K562 (cell line): ENCODE measurements at regions not wholly inside any gene's neighbourhood (a gene's known extent, or its start where the extent isn't known, plus 50 kb on each side); places are given as distances from the start of the nearest gene placed in this dataset.

Experiments used
- BACH1 ChIP-seq: fragments of 200-800 bp; sonication (Bioruptor generic); IDR thresholded peaks from 2 replicates; pipeline ENCODE4 v1.6.1; 2016; ENCODE audit warnings: missing genetic modification characterization, missing compliant biosample characterization
- FOXK2 ChIP-seq, 2 experiments: fragments of 450-650 bp; IDR thresholded peaks in 1 of 2; conservative IDR thresholded peaks in 1 of 2; 2 replicates each; pipeline ENCODE4 v1.6.1; 2016; ENCODE audit warnings: low read depth in 2 of 2, mild to moderate bottlenecking in 1 of 2
- GATAD2B ChIP-seq: fragments of 450-650 bp; IDR thresholded peaks from 2 replicates; pipeline ENCODE4 v1.6.1; 2017; ENCODE audit warnings: mild to moderate bottlenecking, borderline replicate concordance
- MTA3 ChIP-seq: fragments of 450-650 bp; formaldehyde crosslinking; IDR thresholded peaks from 2 replicates; pipeline ENCODE4 v1.6.1; 2017; ENCODE audit warnings: mild to moderate bottlenecking, borderline replicate concordance
- STAG1 ChIP-seq: sonication (generic); formaldehyde crosslinking; IDR thresholded peaks from 2 replicates; pipeline ENCODE4 v1.5.0; 2020; ENCODE audit warnings: missing genetic modification reagents, borderline replicate concordance
- TCF7L2 ChIP-seq: fragments of 150-350 bp; IDR thresholded peaks from 2 replicates; pipeline ENCODE4 v1.6.1; 2016; ENCODE audit warnings: low read depth, mild to moderate bottlenecking, low read length, moderate library complexity
- ZNF263 ChIP-seq: sonication (generic); formaldehyde crosslinking; IDR thresholded peaks from 2 replicates; pipeline ENCODE4 v1.8.0; 2022; ENCODE audit warnings: mild to moderate bottlenecking, missing genetic modification reagents, borderline replicate concordance
- TF ChIP-seq, protein P1 (sequence below): fragments of 250-450 bp; sonication (Bioruptor Pico); IDR thresholded peaks from 2 replicates; pipeline ENCODE4 v1.5.0; 2020; ENCODE audit warnings: mild to moderate bottlenecking, borderline replicate concordance
- TF ChIP-seq, protein P2 (sequence below): sonication (generic); formaldehyde crosslinking; IDR thresholded peaks from 2 replicates; pipeline ENCODE4 v1.4.0; 2020; ENCODE audit warnings: mild to moderate bottlenecking, missing genetic modification reagents
- TF ChIP-seq, protein P3 (sequence below), 2 experiments: fragments of 450-650 bp in 1 of 2; sonication (generic) in 1 of 2; formaldehyde crosslinking in 1 of 2; IDR thresholded peaks in 1 of 2; conservative IDR thresholded peaks in 1 of 2; 2 replicates each; pipeline versions ENCODE4 v1.6.1 to v1.8.1; 2016 to 2023; ENCODE audit warnings: mild to moderate bottlenecking in 2 of 2, moderate library complexity in 2 of 2, inconsistent platforms in 1 of 2, missing genetic modification reagents in 1 of 2
- TF ChIP-seq, protein P4 (sequence below), 3 experiments: IDR thresholded peaks in 2 of 3; conservative IDR thresholded peaks in 1 of 3; 2 replicates each; pipeline ENCODE4 v1.5.1; 2011 to 2012; ENCODE audit warnings: low read length in 3 of 3, mild to moderate bottlenecking in 3 of 3, control low read depth in 2 of 3, improper control_type of control experiment in 1 of 3, inconsistent platforms in 1 of 3, low read depth in 1 of 3, mixed read lengths in 1 of 3, moderate library complexity in 1 of 3; ENCODE audit not compliant: insufficient read depth in 2 of 3

DNA sequence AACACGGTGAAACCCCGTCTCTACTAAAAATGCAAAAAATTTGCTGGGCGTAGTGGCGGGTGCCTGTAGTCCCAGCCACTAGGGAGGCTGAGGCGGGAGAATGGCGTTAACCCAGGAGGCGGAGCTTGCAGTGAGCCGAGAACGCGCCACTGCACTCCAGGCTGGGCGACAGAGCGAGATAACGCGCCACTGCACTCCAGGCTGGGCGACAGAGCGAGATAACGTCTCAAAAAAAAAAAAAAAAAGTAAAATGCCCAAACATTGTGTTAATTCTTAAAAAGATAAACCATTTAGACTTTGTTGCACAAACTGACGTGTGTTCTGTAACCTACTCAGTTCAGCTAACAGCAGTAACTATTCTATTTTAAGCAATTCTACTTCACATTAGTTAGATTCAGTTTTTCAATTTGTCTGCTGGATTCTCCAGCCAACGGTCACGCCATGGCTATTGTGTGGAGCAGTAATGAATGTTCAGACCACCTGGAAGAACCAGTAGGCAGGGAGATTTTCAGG is 119.3 kb upstream of the MAN2A1 start:
- TF ChIP-seq GATAD2B: 0 out of 2 replicates have a peak, but pooled peaks have one; percentile 22
- TF ChIP-seq STAG1: no peak
- TF ChIP-seq, protein P1, sequence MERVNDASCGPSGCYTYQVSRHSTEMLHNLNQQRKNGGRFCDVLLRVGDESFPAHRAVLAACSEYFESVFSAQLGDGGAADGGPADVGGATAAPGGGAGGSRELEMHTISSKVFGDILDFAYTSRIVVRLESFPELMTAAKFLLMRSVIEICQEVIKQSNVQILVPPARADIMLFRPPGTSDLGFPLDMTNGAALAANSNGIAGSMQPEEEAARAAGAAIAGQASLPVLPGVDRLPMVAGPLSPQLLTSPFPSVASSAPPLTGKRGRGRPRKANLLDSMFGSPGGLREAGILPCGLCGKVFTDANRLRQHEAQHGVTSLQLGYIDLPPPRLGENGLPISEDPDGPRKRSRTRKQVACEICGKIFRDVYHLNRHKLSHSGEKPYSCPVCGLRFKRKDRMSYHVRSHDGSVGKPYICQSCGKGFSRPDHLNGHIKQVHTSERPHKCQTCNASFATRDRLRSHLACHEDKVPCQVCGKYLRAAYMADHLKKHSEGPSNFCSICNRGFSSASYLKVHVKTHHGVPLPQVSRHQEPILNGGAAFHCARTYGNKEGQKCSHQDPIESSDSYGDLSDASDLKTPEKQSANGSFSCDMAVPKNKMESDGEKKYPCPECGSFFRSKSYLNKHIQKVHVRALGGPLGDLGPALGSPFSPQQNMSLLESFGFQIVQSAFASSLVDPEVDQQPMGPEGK (CRISPR knock-in tag): no peak
- TF ChIP-seq FOXK2 (conservative IDR thresholded peaks at IDR 0.05 in 1 of 2, IDR thresholded peaks at IDR 0.05 in 1 of 2; ENCODE audit: low read depth in 2 of 2): peak in 1 of 2 experiments; percentile 28; a peak in 1 of 4 replicates
- TF ChIP-seq ZNF263 (CRISPR knock-in tag): no peak
- no peak for TF ChIP-seq BACH1
- TF ChIP-seq MTA3: 0 out of 2 replicates have a peak, but pooled peaks have one; percentile 41
- TF ChIP-seq, protein P2, sequence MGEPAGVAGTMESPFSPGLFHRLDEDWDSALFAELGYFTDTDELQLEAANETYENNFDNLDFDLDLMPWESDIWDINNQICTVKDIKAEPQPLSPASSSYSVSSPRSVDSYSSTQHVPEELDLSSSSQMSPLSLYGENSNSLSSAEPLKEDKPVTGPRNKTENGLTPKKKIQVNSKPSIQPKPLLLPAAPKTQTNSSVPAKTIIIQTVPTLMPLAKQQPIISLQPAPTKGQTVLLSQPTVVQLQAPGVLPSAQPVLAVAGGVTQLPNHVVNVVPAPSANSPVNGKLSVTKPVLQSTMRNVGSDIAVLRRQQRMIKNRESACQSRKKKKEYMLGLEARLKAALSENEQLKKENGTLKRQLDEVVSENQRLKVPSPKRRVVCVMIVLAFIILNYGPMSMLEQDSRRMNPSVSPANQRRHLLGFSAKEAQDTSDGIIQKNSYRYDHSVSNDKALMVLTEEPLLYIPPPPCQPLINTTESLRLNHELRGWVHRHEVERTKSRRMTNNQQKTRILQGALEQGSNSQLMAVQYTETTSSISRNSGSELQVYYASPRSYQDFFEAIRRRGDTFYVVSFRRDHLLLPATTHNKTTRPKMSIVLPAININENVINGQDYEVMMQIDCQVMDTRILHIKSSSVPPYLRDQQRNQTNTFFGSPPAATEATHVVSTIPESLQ (CRISPR knock-in tag): no peak
- TF ChIP-seq, protein P3, sequence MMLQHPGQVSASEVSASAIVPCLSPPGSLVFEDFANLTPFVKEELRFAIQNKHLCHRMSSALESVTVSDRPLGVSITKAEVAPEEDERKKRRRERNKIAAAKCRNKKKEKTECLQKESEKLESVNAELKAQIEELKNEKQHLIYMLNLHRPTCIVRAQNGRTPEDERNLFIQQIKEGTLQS (IDR thresholded peaks at IDR 0.05): no peak
- TF ChIP-seq, protein P3 (CRISPR knock-in tag; conservative IDR thresholded peaks at IDR 0.05): no peak
- TF ChIP-seq, protein P4, sequence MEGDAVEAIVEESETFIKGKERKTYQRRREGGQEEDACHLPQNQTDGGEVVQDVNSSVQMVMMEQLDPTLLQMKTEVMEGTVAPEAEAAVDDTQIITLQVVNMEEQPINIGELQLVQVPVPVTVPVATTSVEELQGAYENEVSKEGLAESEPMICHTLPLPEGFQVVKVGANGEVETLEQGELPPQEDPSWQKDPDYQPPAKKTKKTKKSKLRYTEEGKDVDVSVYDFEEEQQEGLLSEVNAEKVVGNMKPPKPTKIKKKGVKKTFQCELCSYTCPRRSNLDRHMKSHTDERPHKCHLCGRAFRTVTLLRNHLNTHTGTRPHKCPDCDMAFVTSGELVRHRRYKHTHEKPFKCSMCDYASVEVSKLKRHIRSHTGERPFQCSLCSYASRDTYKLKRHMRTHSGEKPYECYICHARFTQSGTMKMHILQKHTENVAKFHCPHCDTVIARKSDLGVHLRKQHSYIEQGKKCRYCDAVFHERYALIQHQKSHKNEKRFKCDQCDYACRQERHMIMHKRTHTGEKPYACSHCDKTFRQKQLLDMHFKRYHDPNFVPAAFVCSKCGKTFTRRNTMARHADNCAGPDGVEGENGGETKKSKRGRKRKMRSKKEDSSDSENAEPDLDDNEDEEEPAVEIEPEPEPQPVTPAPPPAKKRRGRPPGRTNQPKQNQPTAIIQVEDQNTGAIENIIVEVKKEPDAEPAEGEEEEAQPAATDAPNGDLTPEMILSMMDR (IDR thresholded peaks at IDR 0.05 in 2 of 3, conservative IDR thresholded peaks at IDR 0.05 in 1 of 3; ENCODE audit: insufficient read depth in 2 of 3, low read depth in 1 of 3, low read length in 3 of 3): no peak
- TF ChIP-seq TCF7L2: no peak
